Adrenal gland (tissue), 9 donors: ENCODE measurements at regions not wholly inside any gene's neighbourhood (a gene's known extent, or its start where the extent isn't known, plus 50 kb on each side); places are given as distances from the start of the nearest gene placed in this dataset.

Source experiments
- DNase-seq, 7 donors: peaks; one replicate each; pipeline ENCODE4 v3.0.0-alpha.2; 2019 to 2020
- H3K27ac ChIP-seq, 5 donors: fragments of 200-600 bp; sonication (generic) in 4 of 5; 1 replicate in 3 of 5; 2 replicates in 2 of 5; pipeline versions ENCODE4 v1.5.1 to v1.8.0; 2016 to 2020; ENCODE audit warnings: mild to moderate bottlenecking in 1 of 5
- H3K27me3 ChIP-seq: fragments of 200-600 bp; 2 replicates; pipeline ENCODE4 v1.8.0; 2021
- H3K36me3 ChIP-seq, 2 donors: fragments of 200-600 bp; replicated peaks in 1 of 2; 1 replicate in 1 of 2; 2 replicates in 1 of 2; pipeline versions ENCODE4 v1.5.1 to v1.8.0; 2018 to 2022
- H3K4me1 ChIP-seq, 2 donors: fragments of 200-600 bp; replicated peaks in 1 of 2; 1 replicate in 1 of 2; 2 replicates in 1 of 2; pipeline versions ENCODE4 v1.5.1 to v1.8.0; 2018 to 2021
- H3K4me3 ChIP-seq, 4 donors: fragments of 200-600 bp; sonication (generic) in 3 of 4; one replicate each; pipeline ENCODE4 v1.5.1; 2016 to 2018
- H3K9me3 ChIP-seq, 3 donors: fragments of 200-600 bp; sonication (generic) in 1 of 3; replicated peaks in 1 of 3; 1 replicate in 2 of 3; 2 replicates in 1 of 3; pipeline versions ENCODE4 v1.5.1 to v1.8.0; 2016 to 2021
- POLR2A ChIP-seq, 2 donors: fragments of 450-650 bp; IDR thresholded peaks; one replicate each; pipeline ENCODE4 v1.6.1; 2017; ENCODE audit warnings: antibody characterized with exemption in 2 of 2, mild to moderate bottlenecking in 2 of 2, moderate library complexity in 1 of 2
- WGBS, 4 donors: extraction: QIAGEN DNeasy Blood & Tissue Kit in 2 of 4; methylation state at CpG; one replicate each; pipeline versions ENCODE4 v1.1.5 to v1.1.7; 2013 to 2017; 5-methylcytosine and 5-hydroxymethylcytosine counted together
- intact Hi-C, 2 donors: fragments of 100-400 bp; cut with DNase I; formaldehyde crosslinking; loops; one replicate each; pipeline versions ENCODE4 v1.14.1 to v1.15.0; 2022 to 2023
- TF ChIP-seq, protein P1 (sequence below), 6 experiments: fragments of 450-650 bp in 4 of 6; fragments of 200-600 bp in 2 of 6; sonication (generic) in 1 of 6; IDR thresholded peaks; 1 replicate in 5 of 6; 2 replicates in 1 of 6; pipeline versions ENCODE4 v1.5.1 to v1.8.0; 2016 to 2021; ENCODE audit warnings: antibody characterized with exemption in 6 of 6, mild to moderate bottlenecking in 2 of 6, moderate library complexity in 1 of 6
- donor health status: healthy with polysubstance abuse.
- donor health status: Bipolar disorder and iron deficiency.
- donor health status: DM: yes; HTN: yes; CAD: no.
- donor health status: DM: no; HTN: no; CAD: no.
- donor health status: DM: no; HTN: no; CAD: no.

DNA sequence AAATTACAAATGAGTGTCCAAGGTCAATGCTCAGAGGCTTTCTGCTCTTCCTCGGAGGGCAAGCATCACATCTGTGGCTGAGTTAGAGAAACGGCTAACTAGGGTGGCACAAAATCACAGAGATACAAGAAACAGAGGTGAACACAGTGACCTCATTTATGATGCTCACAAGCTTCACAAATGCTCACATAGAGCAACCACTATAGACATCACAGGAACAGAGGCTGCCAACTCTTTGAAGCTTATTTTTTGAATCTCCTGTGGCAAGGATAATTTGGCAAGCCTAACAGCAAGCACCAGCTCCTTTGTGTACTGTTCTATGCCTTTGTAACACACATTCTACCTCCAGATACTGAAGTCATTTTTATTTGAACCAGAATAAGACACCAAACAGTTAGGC lies 416.5 kb upstream of the DDI1 start:
- H3K9me3 ChIP-seq: no peaks in the 10 kb centered on the region
- DNase-seq: no peak
- H3K4me3 ChIP-seq: no peak overlapping the region
- intact Hi-C loops: no loop called here
- H3K36me3 ChIP-seq: no peaks in the 10 kb centered on the region
- H3K27ac ChIP-seq: no peak overlapping the region
- H3K27me3 ChIP-seq: no peaks in the 10 kb centered on the region
- H3K4me1 ChIP-seq: no peaks in the 10 kb centered on the region
- WGBS, 4 donors: 43 to 60% (median 49%) methylated on average over 2 of the region's 2 CpGs
- TF ChIP-seq, protein P1, sequence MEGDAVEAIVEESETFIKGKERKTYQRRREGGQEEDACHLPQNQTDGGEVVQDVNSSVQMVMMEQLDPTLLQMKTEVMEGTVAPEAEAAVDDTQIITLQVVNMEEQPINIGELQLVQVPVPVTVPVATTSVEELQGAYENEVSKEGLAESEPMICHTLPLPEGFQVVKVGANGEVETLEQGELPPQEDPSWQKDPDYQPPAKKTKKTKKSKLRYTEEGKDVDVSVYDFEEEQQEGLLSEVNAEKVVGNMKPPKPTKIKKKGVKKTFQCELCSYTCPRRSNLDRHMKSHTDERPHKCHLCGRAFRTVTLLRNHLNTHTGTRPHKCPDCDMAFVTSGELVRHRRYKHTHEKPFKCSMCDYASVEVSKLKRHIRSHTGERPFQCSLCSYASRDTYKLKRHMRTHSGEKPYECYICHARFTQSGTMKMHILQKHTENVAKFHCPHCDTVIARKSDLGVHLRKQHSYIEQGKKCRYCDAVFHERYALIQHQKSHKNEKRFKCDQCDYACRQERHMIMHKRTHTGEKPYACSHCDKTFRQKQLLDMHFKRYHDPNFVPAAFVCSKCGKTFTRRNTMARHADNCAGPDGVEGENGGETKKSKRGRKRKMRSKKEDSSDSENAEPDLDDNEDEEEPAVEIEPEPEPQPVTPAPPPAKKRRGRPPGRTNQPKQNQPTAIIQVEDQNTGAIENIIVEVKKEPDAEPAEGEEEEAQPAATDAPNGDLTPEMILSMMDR (IDR thresholded peaks at IDR 0.05): no peak
- TF ChIP-seq POLR2A (IDR thresholded peaks at IDR 0.05): no peak

DNA sequence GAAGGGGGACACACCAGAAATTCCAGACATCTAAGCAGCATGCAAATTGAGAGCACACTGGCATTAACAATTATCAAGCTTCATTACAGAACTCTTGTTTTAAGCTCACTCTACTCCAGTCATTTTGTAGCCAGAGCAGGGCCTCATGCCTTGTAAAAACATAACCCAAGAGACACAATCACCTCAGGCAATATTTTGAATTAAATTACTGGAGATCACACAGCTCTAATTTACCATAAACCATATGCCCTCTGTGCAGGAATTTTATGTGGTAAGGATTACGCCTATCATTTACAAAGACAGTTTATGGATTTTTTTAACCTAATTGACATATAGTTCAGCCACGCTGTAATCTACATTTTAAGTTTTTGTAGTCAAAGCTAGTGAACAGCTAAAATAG lies 414.1 kb upstream of the DDI1 start:
- Histone ChIP-seq H3K36me3 (no peaks in the 10 kb centered on the region), H3K9me3 (no peaks in the 10 kb centered on the region), H3K4me3 (no peak overlapping the region), H3K27ac (no peak overlapping the region), H3K27me3 (no peaks in the 10 kb centered on the region), H3K4me1 (no peaks in the 10 kb centered on the region)
- no peak for TF ChIP-seq POLR2A (IDR thresholded peaks at IDR 0.05)
- TF ChIP-seq, protein P1 (IDR thresholded peaks at IDR 0.05): no peak
- intact Hi-C loops: no loop called here
- 91 to 96% (median 93%) methylated on average over 2 of the region's 2 CpGs for WGBS, 4 donors
- no peak for DNase-seq

DNA sequence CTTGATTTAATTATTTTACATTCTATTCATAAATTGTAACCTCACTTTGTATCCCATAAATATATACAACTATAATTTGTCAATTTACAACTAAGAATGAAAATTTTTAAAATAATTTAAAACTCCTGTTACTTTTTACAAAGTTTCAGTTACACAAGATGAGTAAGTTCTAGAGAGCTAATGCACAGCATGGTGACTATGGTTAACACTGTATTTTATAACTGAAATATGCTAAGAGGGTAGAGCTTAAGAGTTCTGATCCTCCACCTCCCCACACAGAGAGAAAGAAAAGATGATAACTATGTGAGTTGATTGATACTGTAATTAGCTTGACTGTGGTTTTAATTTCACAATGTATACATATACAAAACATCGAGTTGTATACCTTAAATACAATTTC lies 412.5 kb upstream of the DDI1 start:
- Histone ChIP-seq H3K27ac (no peak overlapping the region), H3K9me3 (no peaks in the 10 kb centered on the region), H3K36me3 (no peaks in the 10 kb centered on the region), H3K27me3 (no peaks in the 10 kb centered on the region), H3K4me1 (no peaks in the 10 kb centered on the region), H3K4me3 (no peak overlapping the region)
- intact Hi-C loops: no loop called here
- TF ChIP-seq POLR2A (IDR thresholded peaks at IDR 0.05): no peak
- TF ChIP-seq, protein P1 (IDR thresholded peaks at IDR 0.05): no peak
- 68 to 84% (median 76%) methylated on average over 1 of the region's 1 CpG for WGBS, 4 donors
- DNase-seq: no peak

DNA sequence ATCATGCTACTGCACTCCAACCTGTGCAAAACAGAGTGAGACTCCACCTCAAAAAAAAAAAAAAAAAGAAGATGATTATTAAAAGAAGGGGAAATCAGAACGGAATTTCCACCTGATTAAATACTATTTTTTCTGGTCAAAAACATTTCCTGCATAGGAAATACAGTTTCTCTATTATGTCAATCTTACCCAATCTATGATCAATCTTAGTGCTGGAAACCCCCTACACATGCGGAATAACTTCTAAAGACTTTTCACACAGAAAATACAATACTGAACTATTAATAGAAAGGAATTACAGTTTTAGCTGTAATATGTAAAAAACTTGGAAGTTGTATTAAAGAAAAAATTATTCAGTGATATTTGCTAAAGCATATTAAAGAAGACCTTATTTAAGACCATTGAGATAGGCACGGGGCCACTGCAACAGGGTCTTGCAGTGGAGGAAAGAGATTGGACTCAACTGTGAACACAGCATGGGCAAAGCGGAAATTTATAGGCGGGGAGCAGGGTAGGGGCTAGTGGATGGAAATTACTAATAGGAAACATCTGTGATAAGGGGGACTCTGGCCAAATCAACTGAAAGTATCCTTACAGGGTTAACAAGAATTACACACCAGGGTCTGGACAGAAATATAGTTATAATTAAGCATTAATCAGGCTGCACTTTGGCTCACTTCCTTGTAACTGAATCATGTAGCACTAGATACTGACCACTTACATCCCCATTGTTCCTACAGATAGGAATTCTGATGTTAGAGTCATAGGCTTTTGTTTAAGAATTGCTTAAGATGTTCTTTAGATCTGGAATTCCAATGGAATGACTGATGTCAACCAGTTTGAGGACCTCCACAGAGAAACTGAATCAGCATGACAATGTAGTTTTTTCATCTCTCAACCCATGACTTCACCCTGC lies 411.5 kb upstream of the DDI1 start:
- TF ChIP-seq, protein P1 (IDR thresholded peaks at IDR 0.05): no peak
- TF ChIP-seq POLR2A (IDR thresholded peaks at IDR 0.05): no peak
- no peaks in the 10 kb centered on the region for H3K36me3 ChIP-seq
- 78 to 87% (median 81%) methylated on average over 5 of the region's 5 CpGs for WGBS, 4 donors
- H3K27ac ChIP-seq: no peak overlapping the region
- no peaks in the 10 kb centered on the region for H3K9me3 ChIP-seq
- no peak for DNase-seq
- H3K4me1 ChIP-seq: no peaks in the 10 kb centered on the region
- intact Hi-C loops: no loop called here
- no peak overlapping the region for H3K4me3 ChIP-seq
- H3K27me3 ChIP-seq: no peaks in the 10 kb centered on the region
